ENCODE measurements at regions not wholly inside any gene's neighbourhood (a gene's known extent, or its start where the extent isn't known, plus 50 kb on each side); places are given as distances from the start of the nearest gene placed in this dataset.

- TF ChIP-seq EZH2 (IDR thresholded peaks at IDR 0.05; ENCODE audit: low read length, missing control alignments) (no peak), CTCF (conservative IDR thresholded peaks at IDR 0.05 in 1 of 2, IDR thresholded peaks at IDR 0.05 in 1 of 2; ENCODE audit: low read depth in 1 of 2, low read length in 2 of 2) (no peak)
Observed at GRCh38 chr11:114811971-114812370, 133.6 kb downstream of the NXPE2 start.
